SK-N-SH treated with all-trans-retinoic acid at 6 μM for 48 hours (cell line): ENCODE measurements at regions not wholly inside any gene's neighbourhood (a gene's known extent, or its start where the extent isn't known, plus 50 kb on each side); places are given as distances from the start of the nearest gene placed in this dataset.

Source experiments
- ATAC-seq: fragments of 200-7000 bp; cut with Tn5 transposase; 3 replicates; pipeline ENCODE4 v1.9.1; 2020; ENCODE audit warnings: mild to moderate bottlenecking, moderate library complexity
- ARNTL ChIP-seq: fragments of 450-650 bp; formaldehyde crosslinking; IDR thresholded peaks from 2 replicates; pipeline ENCODE4 v1.5.0; 2020; ENCODE audit warnings: low read depth, mild to moderate bottlenecking, moderate library complexity, borderline replicate concordance
- BACH2 ChIP-seq: fragments of 250-450 bp; sonication (Bioruptor Pico); IDR thresholded peaks from 2 replicates; pipeline ENCODE4 v1.9.0; 2021; ENCODE audit warnings: mild to moderate bottlenecking, borderline replicate concordance
- CSDC2 ChIP-seq: fragments of 250-450 bp; sonication (Bioruptor Pico); IDR thresholded peaks from 2 replicates; pipeline ENCODE4 v1.5.0; 2020; ENCODE audit warnings: mild to moderate bottlenecking, moderate library complexity
- ESRRG ChIP-seq: fragments of 250-450 bp; sonication (Bioruptor Pico); IDR thresholded peaks from 2 replicates; pipeline ENCODE4 v1.6.1; 2021; ENCODE audit warnings: mild to moderate bottlenecking
- GLIS3 ChIP-seq: fragments of 250-450 bp; sonication (Bioruptor Pico); IDR thresholded peaks from 2 replicates; pipeline ENCODE4 v1.5.0; 2020; ENCODE audit warnings: mild to moderate bottlenecking, moderate library complexity
- ISL1 ChIP-seq: fragments of 250-450 bp; sonication (Bioruptor Pico); IDR thresholded peaks from 2 replicates; pipeline ENCODE4 v2.1.2; 2022; ENCODE audit warnings: mild to moderate bottlenecking, moderate library complexity
- OSR1 ChIP-seq: fragments of 250-450 bp; sonication (Bioruptor Pico); IDR thresholded peaks from 2 replicates; pipeline ENCODE4 v1.8.0; 2022; ENCODE audit warnings: moderate library complexity, mild to moderate bottlenecking, inconsistent platforms
- PPARA ChIP-seq: fragments of 250-450 bp; sonication (Bioruptor Pico); IDR thresholded peaks from 2 replicates; pipeline ENCODE4 v1.5.0; 2020; ENCODE audit warnings: mild to moderate bottlenecking, borderline replicate concordance
- RARB ChIP-seq: fragments of 250-450 bp; sonication (Bioruptor Pico); IDR thresholded peaks from 2 replicates; pipeline ENCODE4 v1.8.0; 2021; ENCODE audit warnings: mild to moderate bottlenecking, moderate library complexity
- SNAI2 ChIP-seq: fragments of 250-450 bp; sonication (Bioruptor Pico); IDR thresholded peaks from 2 replicates; pipeline ENCODE4 v1.5.0; 2020; ENCODE audit warnings: mild to moderate bottlenecking, moderate library complexity
- TCF4 ChIP-seq: fragments of 250-450 bp; sonication (Bioruptor Pico); IDR thresholded peaks from 2 replicates; pipeline ENCODE4 v1.8.0; 2021; ENCODE audit warnings: mild to moderate bottlenecking, moderate library complexity, borderline replicate concordance
- TOX ChIP-seq: fragments of 250-450 bp; sonication (Bioruptor Pico); IDR thresholded peaks from 2 replicates; pipeline ENCODE4 v1.8.0; 2021; ENCODE audit warnings: mild to moderate bottlenecking, moderate library complexity, borderline replicate concordance
- ZC3H10 ChIP-seq: fragments of 250-450 bp; sonication (Bioruptor Pico); IDR thresholded peaks from 2 replicates; pipeline ENCODE4 v1.5.1; 2021; ENCODE audit warnings: mild to moderate bottlenecking, moderate library complexity
- ZFP3 ChIP-seq: fragments of 250-450 bp; sonication (Bioruptor Pico); IDR thresholded peaks from 2 replicates; pipeline ENCODE4 v1.5.0; 2020; ENCODE audit warnings: mild to moderate bottlenecking, moderate library complexity
- ZFP30 ChIP-seq: fragments of 450-650 bp; formaldehyde crosslinking; IDR thresholded peaks from 2 replicates; pipeline ENCODE4 v1.5.0; 2022; ENCODE audit warnings: mild to moderate bottlenecking, moderate library complexity
- ZNF565 ChIP-seq: fragments of 450-650 bp; formaldehyde crosslinking; conservative IDR thresholded peaks from 2 replicates; pipeline ENCODE4 v1.5.0; 2020; ENCODE audit warnings: low read depth, mild to moderate bottlenecking, moderate library complexity
- ZNF70 ChIP-seq: fragments of 450-650 bp; formaldehyde crosslinking; IDR thresholded peaks from 2 replicates; pipeline ENCODE4 v1.5.0; 2020; ENCODE audit warnings: mild to moderate bottlenecking, moderate library complexity
- ZNF8 ChIP-seq: fragments of 450-650 bp; formaldehyde crosslinking; IDR thresholded peaks from 2 replicates; pipeline ENCODE4 v1.5.0; 2020; ENCODE audit warnings: mild to moderate bottlenecking, moderate library complexity
- TF ChIP-seq, protein P1 (sequence below): fragments of 250-450 bp; sonication (Bioruptor Pico); IDR thresholded peaks from 2 replicates; pipeline ENCODE4 v1.8.0; 2021; ENCODE audit warnings: low read depth, mild to moderate bottlenecking, moderate library complexity, borderline replicate concordance
- TF ChIP-seq, protein P2 (sequence below): fragments of 250-450 bp; sonication (Bioruptor Pico); IDR thresholded peaks from 2 replicates; pipeline ENCODE4 v1.5.0; 2020; ENCODE audit warnings: mild to moderate bottlenecking, moderate library complexity
- TF ChIP-seq, protein P3 (sequence below): fragments of 250-450 bp; sonication (Bioruptor Pico); IDR thresholded peaks from 2 replicates; pipeline ENCODE4 v1.8.0; 2020; ENCODE audit warnings: mild to moderate bottlenecking, moderate library complexity, borderline replicate concordance
- TF ChIP-seq, protein P4 (sequence below): fragments of 250-450 bp; sonication (Bioruptor Pico); IDR thresholded peaks from 2 replicates; pipeline ENCODE4 v1.5.1; 2021; ENCODE audit warnings: mild to moderate bottlenecking, moderate library complexity

DNA sequence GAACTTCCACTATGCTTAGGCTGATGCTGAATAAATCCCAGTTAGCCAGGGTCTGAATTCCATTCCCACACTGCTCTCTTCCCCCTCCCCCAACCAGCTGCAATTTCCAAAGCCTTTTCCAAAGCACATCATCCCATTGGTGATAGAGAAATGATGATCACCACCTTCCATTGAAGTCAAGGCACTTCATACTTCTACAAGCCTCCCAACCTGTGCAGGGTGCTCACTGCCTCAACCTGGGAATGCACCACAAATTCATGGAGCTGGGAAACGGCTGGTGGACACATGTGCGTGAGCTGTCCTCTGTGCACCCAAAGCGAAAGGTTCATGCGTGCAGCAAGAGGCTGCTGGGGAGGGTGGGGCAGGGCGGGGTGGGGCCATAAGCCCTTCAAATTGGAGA lies 302.7 kb upstream of the IRX3 start:
- ATAC-seq: no peak
- TF ChIP-seq ISL1 (CRISPR knock-in tag) (no peak), RARB (CRISPR knock-in tag) (no peak), ZC3H10 (CRISPR knock-in tag) (no peak), ARNTL (no peak), CSDC2 (CRISPR knock-in tag) (no peak), ZFP30 (no peak), PPARA (no peak), TCF4 (CRISPR knock-in tag) (no peak), OSR1 (CRISPR knock-in tag) (no peak), ZNF565 (CRISPR knock-in tag) (no peak)
- TF ChIP-seq, protein P1, sequence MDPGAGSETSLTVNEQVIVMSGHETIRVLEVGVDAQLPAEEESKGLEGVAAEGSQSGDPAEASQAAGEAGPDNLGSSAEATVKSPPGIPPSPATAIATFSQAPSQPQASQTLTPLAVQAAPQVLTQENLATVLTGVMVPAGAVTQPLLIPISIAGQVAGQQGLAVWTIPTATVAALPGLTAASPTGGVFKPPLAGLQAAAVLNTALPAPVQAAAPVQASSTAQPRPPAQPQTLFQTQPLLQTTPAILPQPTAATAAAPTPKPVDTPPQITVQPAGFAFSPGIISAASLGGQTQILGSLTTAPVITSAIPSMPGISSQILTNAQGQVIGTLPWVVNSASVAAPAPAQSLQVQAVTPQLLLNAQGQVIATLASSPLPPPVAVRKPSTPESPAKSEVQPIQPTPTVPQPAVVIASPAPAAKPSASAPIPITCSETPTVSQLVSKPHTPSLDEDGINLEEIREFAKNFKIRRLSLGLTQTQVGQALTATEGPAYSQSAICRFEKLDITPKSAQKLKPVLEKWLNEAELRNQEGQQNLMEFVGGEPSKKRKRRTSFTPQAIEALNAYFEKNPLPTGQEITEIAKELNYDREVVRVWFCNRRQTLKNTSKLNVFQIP (CRISPR knock-in tag): no peak

DNA sequence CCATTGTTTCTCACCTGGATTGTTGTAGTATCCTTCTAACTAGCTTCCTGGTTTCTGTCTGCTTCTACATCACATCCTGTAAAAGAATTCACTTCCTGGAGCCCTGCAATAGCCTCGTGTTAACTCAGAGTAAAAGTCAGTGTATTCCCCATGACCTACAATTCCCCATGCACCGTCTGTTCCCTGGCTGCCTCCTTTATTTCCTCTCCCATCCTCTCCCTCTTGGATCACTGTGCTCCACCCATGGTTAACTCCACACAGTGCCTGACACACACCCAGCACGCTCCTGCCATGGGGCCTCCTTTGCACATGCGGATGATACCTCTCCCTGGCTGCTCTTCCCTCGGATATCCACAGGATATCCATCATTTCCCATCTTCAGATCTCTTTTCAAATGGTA lies 301.4 kb upstream of the IRX3 start:
- TF ChIP-seq ZNF70 (CRISPR knock-in tag) (no peak), ZFP3 (CRISPR knock-in tag) (no peak), ARNTL (no peak)
- TF ChIP-seq, protein P2, sequence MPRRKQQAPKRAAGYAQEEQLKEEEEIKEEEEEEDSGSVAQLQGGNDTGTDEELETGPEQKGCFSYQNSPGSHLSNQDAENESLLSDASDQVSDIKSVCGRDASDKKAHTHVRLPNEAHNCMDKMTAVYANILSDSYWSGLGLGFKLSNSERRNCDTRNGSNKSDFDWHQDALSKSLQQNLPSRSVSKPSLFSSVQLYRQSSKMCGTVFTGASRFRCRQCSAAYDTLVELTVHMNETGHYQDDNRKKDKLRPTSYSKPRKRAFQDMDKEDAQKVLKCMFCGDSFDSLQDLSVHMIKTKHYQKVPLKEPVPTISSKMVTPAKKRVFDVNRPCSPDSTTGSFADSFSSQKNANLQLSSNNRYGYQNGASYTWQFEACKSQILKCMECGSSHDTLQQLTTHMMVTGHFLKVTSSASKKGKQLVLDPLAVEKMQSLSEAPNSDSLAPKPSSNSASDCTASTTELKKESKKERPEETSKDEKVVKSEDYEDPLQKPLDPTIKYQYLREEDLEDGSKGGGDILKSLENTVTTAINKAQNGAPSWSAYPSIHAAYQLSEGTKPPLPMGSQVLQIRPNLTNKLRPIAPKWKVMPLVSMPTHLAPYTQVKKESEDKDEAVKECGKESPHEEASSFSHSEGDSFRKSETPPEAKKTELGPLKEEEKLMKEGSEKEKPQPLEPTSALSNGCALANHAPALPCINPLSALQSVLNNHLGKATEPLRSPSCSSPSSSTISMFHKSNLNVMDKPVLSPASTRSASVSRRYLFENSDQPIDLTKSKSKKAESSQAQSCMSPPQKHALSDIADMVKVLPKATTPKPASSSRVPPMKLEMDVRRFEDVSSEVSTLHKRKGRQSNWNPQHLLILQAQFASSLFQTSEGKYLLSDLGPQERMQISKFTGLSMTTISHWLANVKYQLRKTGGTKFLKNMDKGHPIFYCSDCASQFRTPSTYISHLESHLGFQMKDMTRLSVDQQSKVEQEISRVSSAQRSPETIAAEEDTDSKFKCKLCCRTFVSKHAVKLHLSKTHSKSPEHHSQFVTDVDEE (CRISPR knock-in tag): no peak
- no peak for ATAC-seq

DNA sequence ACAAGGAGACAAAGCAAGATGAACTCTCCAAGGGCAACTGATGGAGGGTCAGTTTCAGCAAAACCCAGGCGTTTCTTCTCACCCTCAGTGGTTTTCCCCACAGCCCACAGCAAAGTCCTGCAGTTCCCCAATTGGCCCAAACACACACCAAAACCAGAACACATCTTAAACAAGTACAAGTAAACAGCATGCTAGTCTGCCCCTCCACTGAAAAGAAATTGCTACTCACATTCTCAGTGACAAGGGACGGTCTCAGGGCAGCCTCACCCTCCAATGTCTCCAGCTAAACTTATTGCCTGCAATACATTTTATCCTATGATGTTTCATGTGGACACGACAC lies 300.6 kb upstream of the IRX3 start:
- TF ChIP-seq ARNTL (no peak), ISL1 (CRISPR knock-in tag) (no peak), BACH2 (CRISPR knock-in tag) (no peak), RARB (CRISPR knock-in tag) (no peak), ZFP30 (no peak), GLIS3 (CRISPR knock-in tag) (no peak), ZNF565 (CRISPR knock-in tag) (no peak), ESRRG (CRISPR knock-in tag) (no peak), TCF4 (CRISPR knock-in tag) (no peak), TOX (CRISPR knock-in tag) (no peak), ZNF70 (CRISPR knock-in tag) (no peak), SNAI2 (no peak), PPARA (no peak)
- TF ChIP-seq, protein P3, sequence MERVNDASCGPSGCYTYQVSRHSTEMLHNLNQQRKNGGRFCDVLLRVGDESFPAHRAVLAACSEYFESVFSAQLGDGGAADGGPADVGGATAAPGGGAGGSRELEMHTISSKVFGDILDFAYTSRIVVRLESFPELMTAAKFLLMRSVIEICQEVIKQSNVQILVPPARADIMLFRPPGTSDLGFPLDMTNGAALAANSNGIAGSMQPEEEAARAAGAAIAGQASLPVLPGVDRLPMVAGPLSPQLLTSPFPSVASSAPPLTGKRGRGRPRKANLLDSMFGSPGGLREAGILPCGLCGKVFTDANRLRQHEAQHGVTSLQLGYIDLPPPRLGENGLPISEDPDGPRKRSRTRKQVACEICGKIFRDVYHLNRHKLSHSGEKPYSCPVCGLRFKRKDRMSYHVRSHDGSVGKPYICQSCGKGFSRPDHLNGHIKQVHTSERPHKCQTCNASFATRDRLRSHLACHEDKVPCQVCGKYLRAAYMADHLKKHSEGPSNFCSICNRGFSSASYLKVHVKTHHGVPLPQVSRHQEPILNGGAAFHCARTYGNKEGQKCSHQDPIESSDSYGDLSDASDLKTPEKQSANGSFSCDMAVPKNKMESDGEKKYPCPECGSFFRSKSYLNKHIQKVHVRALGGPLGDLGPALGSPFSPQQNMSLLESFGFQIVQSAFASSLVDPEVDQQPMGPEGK (CRISPR knock-in tag): no peak
- TF ChIP-seq, protein P4, sequence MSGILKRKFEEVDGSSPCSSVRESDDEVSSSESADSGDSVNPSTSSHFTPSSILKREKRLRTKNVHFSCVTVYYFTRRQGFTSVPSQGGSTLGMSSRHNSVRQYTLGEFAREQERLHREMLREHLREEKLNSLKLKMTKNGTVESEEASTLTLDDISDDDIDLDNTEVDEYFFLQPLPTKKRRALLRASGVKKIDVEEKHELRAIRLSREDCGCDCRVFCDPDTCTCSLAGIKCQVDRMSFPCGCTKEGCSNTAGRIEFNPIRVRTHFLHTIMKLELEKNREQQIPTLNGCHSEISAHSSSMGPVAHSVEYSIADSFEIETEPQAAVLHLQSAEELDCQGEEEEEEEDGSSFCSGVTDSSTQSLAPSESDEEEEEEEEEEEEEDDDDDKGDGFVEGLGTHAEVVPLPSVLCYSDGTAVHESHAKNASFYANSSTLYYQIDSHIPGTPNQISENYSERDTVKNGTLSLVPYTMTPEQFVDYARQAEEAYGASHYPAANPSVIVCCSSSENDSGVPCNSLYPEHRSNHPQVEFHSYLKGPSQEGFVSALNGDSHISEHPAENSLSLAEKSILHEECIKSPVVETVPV (CRISPR knock-in tag): no peak
- no peak for ATAC-seq

DNA sequence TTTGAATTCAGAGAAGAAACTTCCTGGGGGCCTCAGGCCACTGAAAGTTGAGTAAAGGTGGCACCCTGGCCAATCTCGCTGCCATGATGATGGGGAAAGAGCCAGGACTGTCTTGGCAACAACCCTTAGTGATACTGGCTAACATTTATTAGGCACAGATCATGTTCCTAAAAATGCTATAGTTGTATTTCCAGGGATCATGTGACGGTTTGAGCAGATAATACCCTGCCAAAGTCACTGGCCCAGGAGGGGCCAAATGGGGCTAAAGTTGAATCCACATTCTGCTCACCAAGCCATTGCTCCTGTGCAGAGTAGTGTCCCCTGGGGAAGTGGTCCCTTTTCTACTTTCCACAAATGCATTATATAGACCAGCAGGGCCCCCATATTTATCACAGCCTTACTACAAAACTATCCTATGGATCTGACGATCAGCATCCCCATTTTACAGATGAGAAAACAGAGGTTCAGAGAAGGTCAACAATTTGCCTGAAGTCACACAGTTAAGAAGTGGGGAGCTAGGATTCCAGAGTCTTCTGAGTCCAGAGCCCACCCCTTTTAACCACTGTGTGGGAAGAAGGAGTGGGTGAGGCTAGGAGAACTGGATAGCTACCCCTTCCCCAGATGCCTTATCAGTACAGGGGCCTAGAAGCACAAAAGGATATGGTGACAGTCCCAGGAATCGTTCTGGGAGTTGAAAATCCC lies 300.0 kb upstream of the IRX3 start:
- no peak for ATAC-seq
- TF ChIP-seq PPARA (no peak), BACH2 (CRISPR knock-in tag) (no peak), GLIS3 (CRISPR knock-in tag) (no peak), ZNF8 (CRISPR knock-in tag) (no peak), RARB (CRISPR knock-in tag) (no peak), ZFP3 (CRISPR knock-in tag) (no peak)
